BE2C (cell line): ENCODE measurements at regions not wholly inside any gene's neighbourhood (a gene's known extent, or its start where the extent isn't known, plus 50 kb on each side); places are given as distances from the start of the nearest gene placed in this dataset.

Experiments used
- DNase-seq: peaks from one replicate; pipeline ENCODE4 v3.0.0-alpha.2; 2020
- H3K27me3 ChIP-seq: fragments of 250-450 bp; sonication (Bioruptor Pico); 2 replicates; pipeline ENCODE4 v1.5.1; 2020; ENCODE audit warnings: mild to moderate bottlenecking
- H3K36me3 ChIP-seq: fragments of 250-450 bp; sonication (Bioruptor Pico); 2 replicates; pipeline ENCODE4 v1.5.1; 2020; ENCODE audit warnings: mild to moderate bottlenecking
- H3K4me1 ChIP-seq: fragments of 250-450 bp; sonication (Bioruptor Pico); 2 replicates; pipeline ENCODE4 v1.5.1; 2020
- H3K4me3 ChIP-seq: 2 replicates; pipeline ENCODE4 v1.5.1; 2011; ENCODE audit warnings: low read depth, low read length
- H3K9me3 ChIP-seq: fragments of 250-450 bp; sonication (Bioruptor Pico); 2 replicates; pipeline ENCODE4 v1.5.1; 2020
- CTCF ChIP-seq: IDR thresholded peaks from 2 replicates; pipeline ENCODE4 v1.5.1; 2012; ENCODE audit warnings: mild to moderate bottlenecking, low read depth, low read length

GRCh38 chr13:61179741-61180140 is 235.9 kb downstream of the PCDH20 start:
- Histone ChIP-seq H3K4me1 (no peaks in the 10 kb centered on the region), H3K9me3 (no peaks in the 10 kb centered on the region), H3K36me3 (no peaks in the 10 kb centered on the region), H3K27me3 (no peaks in the 10 kb centered on the region), H3K4me3 (no peak overlapping the region)
- no peak for DNase-seq
- TF ChIP-seq CTCF = no peak

- Histone ChIP-seq H3K4me1 (no peaks in the 10 kb centered on the region), H3K4me3 (no peak overlapping the region), H3K9me3 (no peaks in the 10 kb centered on the region), H3K27me3 (no peaks in the 10 kb centered on the region), H3K36me3 (no peaks in the 10 kb centered on the region)
- no peak for TF ChIP-seq CTCF
- no peak for DNase-seq
Measured at GRCh38 chr13:61170856-61171255, 244.8 kb downstream of the PCDH20 start.

- Histone ChIP-seq H3K27me3 (no peaks in the 10 kb centered on the region), H3K36me3 (no peaks in the 10 kb centered on the region)
- DNase-seq = no peak
Measured at GRCh38 chr13:61162636-61163035, 253.0 kb downstream of the PCDH20 start.

GRCh38 chr13:61162106-61162505 is 253.5 kb downstream of the PCDH20 start:
- DNase-seq = no peak
- TF ChIP-seq CTCF = no peak
- Histone ChIP-seq H3K9me3 (no peaks in the 10 kb centered on the region), H3K4me1 (no peaks in the 10 kb centered on the region), H3K27me3 (no peaks in the 10 kb centered on the region), H3K36me3 (no peaks in the 10 kb centered on the region), H3K4me3 (no peak overlapping the region)

More at GRCh38 chr13:61162636-61163035, 253.0 kb downstream of the PCDH20 start:
- Histone ChIP-seq H3K9me3 (no peaks in the 10 kb centered on the region), H3K4me3 (no peak overlapping the region), H3K4me1 (no peaks in the 10 kb centered on the region)
- TF ChIP-seq CTCF = no peak

GRCh38 chr13:61156753-61157152 is 258.9 kb downstream of the PCDH20 start:
- H3K9me3 ChIP-seq = no peaks in the 10 kb centered on the region
- no peak for TF ChIP-seq CTCF
- no peaks in the 10 kb centered on the region for H3K36me3 ChIP-seq
- no peak overlapping the region for H3K4me3 ChIP-seq
- no peak for DNase-seq
- H3K4me1 ChIP-seq = no peaks in the 10 kb centered on the region
- no peaks in the 10 kb centered on the region for H3K27me3 ChIP-seq

- Histone ChIP-seq H3K9me3 (no peaks in the 10 kb centered on the region), H3K36me3 (no peaks in the 10 kb centered on the region), H3K27me3 (no peaks in the 10 kb centered on the region), H3K4me3 (no peak overlapping the region), H3K4me1 (no peaks in the 10 kb centered on the region)
- TF ChIP-seq CTCF = no peak
- DNase-seq = no peak
Measured at GRCh38 chr13:61151062-61151461, 264.6 kb downstream of the PCDH20 start.
